HG02610 (cell line): ENCODE measurements at regions not wholly inside any gene's neighbourhood (a gene's known extent, or its start where the extent isn't known, plus 50 kb on each side); places are given as distances from the start of the nearest gene placed in this dataset.

Experiments used
- ATAC-seq: cut with Tn5 transposase; IDR thresholded peaks from one replicate; pipeline ENCODE4 v1.9.1; 2021; ENCODE audit warnings: mild to moderate bottlenecking, moderate library complexity; ENCODE audit not compliant: unreplicated experiment

DNA sequence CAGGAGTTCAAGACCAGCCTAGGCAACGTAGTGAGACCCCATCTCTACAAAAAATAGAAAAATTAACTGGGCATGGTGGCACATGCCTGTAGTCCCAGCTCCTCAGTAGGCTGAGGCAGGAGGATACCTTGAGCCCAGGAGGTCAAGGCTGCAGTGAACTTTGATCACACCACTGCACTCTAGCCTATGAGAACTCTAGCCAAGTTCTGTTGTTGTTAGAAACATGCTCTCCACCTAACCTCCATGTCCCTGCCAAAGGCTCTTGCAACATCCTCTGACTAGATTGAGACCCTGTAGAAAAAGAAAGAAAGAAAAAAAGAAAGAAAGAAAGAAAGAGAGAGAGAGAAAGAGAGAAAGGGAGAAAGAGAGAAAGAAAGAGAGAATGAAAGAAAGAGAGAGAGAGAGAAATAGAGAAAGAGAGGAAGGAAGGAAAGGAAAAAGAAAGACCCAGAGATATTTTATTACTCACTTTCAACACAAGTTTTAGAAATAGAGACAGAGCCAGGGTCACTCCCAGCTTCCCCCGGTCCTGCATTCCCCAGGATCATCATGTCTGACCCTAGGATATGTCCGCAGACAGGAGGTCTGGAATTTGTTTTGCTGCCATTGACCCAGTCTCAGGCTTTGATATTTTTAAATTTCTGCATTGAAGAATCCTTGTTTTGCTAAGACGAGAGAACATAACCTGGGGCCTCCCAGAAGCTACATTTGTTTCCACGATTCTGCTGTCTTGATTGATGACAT lies 376.5 kb upstream of the CDH5 start:
- ATAC-seq: no peak

DNA sequence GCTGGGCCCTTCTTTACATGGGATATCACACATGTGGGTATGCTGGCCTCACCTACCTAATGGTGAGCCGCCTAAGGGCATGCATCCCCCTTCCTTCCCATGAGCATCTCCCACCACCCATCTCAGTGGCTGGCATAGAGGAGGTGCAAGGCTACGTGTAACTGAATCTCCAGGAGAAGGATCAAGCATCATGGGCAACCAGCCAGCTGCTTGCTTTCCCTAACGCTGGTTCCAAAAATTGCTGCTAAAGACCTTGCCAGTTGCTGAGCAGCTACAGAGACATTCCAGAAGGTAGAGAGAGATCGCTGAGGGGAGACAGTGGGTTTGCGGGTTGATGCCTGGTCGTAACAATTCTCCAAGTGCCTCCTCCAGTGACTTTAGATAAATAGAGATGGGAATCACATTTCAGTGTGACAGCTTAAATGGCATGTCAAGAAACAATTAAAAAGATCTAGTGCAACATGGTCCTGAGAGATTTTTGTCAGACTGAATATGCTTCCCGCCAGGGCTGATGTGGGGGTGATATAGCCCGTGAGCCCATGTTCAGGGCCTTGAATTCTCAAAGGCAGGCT lies 378.4 kb upstream of the CDH5 start:
- no peak for ATAC-seq

DNA sequence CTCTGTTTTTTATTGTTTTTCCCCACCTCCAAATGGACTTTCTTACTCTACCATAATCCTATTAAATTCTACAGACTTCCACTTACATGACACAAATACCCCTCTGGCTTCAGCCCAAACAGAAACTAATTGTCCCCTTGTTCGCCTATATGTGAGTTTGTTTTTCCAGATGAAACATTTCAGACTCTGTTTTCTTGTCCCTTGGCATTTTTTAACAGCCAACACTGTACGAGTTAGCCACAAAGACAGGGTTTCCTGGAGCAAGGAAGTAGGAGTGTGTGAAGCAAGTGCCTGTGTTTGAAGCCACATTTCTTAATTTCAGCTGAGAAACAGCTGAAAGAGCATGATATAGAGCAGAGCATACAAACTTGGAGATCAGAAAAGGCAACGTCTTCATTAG lies 382.2 kb upstream of the CDH5 start:
- ATAC-seq: no peak

DNA sequence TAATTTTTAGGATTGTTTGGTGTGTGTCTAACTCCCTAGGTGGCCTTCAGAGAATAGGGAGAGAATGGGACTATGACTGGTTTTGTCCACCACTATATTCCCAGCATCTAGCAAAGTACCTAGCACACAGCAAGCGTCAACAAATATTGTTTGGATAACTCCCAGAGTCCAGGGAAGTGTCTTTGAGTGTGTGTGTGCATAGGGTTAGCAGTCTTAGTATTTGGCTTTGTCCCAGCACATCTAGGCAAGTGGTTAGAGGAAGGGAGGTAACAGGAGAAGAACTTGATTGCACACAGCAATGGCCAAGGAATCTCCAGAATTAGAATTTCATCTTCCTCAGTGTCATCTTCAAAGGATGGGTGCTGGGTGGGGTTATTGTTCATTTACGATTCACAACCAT lies 385.4 kb upstream of the CDH5 start:
- ATAC-seq: no peak

DNA sequence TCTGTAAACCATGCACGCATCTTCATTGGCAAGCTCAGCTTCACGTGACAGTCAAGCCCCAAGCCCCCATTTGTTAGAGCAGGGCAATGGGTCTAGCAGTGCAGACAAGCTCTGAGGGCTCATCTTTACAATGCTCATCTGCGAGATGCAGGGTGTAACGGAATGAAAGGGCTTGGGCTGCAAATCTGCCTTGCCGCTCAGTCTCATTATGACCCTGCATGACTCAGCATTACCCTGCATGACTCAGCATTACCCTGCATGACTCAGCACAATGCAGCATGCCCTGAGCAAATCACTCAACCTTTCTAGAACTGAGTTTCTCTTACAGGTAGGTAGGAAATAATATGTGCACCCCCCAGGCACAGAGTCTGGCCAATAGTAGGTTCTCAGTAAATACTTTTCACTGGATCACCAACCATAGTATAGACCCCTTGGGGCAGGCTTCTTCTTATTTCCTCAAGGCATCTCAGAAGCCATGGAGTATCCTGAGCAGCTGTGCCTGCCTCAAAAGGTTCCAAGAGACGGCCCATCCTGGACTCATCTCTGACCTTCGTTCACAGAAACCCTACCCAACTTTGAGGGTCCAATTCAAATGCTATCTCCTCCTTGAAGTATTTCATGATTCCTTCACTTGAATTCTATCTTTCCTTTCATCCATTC lies 391.3 kb upstream of the CDH5 start:
- peak; percentile 56 for ATAC-seq

DNA sequence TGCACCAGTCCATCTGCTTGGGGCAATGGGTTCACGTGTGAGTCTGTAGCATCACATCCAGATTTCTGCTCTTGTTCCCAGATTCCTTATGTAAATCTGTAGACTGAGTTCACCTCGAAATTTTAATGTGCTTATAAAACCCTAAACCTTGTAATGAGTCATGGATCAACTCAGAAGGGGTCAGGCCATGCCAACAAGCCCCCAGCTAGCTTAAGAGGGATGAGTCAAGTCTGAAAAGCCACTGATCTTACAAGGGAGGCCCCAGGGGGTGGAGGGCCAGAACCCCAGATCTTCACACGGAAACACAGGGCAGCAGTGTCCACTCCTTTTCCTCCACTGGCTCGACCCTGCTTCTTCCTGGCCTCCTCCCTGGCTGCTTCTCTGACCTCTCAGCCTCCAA lies 399.1 kb upstream of the CDH5 start:
- ATAC-seq: no peak

DNA sequence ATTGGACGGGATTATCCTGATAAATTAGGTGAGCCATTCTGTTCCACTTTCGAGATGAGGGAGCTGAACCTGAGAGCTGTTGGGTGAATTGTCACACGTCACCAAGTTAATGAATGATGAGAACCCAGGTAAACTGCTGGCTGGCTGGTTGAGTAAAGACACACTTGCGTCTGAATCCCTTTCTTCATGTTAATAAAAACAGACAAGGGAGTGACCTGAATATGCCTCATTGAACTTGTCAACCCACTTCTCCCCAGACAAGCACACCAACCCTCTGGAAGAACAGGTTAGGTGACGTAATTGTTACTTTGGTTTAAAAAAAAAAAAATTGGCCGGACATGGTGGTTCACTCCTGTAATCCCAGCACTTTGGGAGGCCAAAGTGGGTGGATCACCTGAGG lies 400.9 kb upstream of the CDH5 start:
- no peak for ATAC-seq

DNA sequence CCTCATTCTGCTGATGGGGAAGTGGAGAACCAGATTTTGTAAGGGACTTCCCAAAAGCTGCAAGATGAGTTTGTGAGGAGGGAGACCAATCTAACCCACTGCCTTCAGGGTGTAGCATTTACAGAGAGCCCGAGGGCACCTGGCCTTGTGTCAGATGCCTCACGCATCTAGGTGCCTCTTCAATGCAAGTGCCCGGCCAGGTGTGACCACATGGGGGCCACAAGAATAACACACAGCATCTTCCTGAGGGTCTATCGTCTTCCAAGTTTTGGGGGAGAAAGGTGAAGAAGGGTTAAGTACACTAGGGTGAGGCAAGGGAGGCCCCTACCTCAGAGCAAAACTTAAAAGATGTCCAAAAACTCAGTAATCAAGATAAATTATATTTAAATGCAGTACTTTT lies 401.7 kb upstream of the CDH5 start:
- no peak for ATAC-seq

DNA sequence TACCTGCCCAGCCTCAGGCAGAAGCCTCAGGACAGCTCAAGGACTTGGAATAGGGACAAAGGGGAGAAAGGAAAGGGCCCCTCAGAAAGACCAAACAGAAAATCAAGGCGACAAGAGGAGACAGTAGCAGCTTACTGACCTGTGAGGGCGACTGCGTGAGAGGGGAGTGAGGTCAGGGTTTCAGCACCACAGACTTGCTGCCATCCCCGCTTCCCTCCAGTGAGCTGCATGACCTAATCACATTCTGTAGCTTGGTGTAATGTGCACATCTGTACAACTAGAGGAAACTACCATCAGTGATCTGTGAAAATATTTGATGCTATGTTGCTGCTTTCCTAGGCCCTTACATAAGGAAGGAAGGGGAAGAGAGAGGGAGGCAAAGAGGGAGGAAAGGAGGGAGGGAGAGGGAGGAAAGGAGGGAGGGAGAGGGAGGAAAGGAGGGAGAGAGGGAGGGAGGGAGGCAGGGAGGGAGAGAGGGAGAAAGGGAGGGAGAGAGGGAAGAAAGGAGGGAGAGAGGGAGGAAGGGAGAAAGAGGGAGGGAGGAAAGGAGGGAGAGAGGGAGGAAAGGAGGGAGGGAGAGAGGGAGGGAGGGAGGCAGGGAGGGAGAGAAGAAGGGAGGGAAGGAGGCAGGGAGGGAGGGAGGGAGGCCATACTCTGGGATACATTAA lies 404.9 kb upstream of the CDH5 start:
- ATAC-seq: no peak

DNA sequence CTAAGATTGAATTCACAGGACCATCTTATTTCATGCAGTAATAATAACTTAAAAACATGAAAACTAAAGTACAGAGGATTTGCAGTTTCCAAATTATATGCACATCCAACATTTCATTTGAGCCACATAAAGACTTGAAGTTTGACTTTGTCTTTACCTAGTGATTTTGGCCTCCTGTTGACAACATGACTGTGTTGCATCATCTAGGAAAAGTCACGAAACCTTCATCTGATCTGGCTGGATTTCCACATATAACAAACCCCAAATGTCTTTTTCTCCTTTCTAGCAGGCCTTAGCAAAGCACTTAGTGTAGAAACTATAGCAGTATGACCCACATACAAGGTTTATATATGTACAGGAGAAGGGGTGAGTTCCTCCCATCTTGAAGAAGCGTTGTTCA lies 406.5 kb upstream of the CDH5 start:
- ATAC-seq: no peak

DNA sequence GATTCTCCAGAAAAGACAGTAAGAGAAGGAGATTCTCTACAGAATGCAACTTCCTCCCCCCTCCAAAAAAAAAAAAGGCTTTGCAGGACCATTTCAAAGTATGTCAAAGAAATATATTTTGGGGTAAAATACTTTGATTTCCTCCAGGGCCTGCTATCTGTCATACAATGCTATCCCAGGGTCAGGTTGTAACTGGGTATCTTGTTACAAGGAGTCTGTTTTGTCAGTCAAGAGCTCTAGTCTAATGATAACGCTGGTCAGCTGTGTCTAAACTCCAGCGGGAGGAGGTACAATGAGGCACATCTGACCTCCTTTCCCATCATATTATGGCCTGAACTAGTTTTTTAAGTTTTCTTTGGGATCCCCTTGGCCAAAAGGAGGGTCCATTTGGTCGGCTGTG lies 408.4 kb upstream of the CDH5 start:
- no peak for ATAC-seq

DNA sequence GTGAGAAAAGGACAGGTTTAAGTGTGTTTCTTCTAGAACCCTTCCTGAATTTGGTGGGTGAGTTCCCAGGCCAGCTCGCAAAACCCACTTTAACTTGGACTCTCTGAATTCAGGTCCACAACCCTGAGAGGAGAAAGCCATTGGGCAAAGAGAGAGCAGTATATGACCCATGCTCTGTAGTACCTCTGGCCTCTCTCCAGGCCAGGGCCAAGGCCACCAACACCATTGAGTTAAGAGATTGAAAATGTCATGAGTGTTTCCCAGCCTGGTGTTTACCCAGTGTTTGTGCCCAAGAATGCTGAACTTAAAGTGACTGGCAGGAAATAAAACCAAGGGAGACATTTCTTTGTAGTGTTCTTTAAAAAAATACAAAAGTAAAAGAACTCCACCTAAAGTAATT lies 410.4 kb upstream of the CDH5 start:
- ATAC-seq: no peak

DNA sequence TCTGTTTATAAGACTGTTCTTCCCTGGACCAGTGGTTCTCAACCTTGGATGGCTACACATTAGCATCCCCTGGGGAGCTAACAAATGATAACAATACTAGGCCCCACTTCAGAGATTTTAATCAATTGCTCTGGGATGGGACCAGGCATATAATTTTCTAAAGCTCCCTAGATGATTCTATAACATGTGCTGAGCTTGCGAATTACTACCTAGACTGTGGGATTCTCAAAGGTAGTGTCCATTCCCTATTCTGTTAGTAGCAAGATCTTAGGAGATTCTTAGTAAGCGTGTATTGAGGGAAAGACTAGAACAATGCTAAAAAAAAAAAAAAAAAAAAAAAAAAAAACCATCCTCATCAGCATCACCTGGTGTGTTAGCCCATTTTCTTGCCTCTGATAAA lies 412.0 kb upstream of the CDH5 start:
- no peak for ATAC-seq

DNA sequence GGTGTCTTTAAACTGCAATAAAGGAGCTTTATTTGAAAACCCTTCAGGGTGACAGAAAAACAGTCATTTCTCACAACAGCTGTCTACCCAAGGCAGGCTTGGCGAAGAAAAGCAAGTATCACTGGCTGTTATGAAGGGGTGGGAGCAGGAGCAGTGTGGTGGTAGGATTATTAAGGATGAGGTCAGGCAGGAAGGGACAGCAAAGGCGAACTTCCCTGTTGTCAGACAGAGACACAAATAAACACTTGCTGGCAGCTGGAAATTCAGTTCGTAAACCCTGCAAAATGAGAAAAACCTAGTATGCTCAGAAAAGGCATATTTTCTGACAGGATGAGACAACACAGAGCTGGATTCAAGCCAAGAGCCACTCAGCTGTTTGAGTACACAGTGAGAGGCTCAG lies 416.3 kb upstream of the CDH5 start:
- ATAC-seq: no peak

DNA sequence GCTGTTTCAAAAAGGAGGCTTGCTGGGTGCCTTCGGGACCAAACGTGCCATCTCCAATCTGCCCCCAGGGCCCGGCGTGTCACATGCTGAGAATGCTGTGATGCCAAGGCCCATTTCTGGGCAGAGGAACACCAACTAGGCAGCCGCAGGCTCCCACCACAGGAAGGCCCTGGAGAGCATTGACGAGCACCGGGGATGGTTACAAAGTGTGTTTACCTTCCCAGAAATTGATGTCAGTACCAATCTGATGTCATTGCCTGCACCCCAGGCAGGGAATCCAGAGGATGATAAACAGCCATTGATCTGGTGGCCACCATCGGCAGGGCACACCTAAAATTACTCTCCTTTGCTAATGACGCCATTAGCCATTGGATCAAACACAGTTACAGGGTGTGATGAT lies 418.1 kb upstream of the CDH5 start:
- ATAC-seq: no peak

DNA sequence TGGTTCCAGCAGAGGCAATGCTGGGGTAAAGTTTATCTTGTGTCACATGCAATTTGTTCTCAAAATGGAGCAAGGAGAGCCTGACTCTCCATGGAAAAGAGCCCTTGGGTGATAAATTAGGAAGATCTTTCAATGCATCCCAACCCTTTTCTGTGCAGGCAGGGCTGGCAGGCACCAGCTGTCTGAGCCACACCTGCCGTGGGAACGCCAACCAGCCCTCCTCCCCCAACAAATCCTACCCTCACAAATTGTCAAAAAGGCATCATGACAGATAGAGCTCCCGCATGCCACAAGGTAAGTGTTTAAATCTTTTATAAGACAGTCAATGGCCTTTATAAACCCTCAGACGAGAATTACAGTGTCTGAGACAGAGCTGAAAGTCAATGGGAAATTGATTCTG lies 418.5 kb upstream of the CDH5 start:
- ATAC-seq: no peak

DNA sequence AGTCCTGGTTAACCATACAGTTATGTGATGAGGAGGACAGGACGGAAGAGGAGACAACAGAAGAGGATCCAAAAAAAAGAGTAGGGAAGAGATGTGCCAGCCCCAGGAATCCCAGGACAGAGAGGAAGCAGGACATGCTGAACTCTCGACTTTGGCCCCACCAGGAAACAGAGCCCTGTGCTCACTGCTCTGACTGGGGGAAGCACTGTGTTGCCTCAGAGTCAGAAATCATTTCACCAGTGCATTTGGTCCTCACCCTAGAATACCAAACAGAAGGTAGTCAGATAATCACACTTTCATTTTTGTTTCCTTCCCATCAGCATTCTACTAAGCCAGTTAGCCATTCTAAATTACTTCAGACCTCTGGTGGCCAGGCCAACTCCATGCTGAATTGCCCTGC lies 421.0 kb upstream of the CDH5 start:
- ATAC-seq: no peak

DNA sequence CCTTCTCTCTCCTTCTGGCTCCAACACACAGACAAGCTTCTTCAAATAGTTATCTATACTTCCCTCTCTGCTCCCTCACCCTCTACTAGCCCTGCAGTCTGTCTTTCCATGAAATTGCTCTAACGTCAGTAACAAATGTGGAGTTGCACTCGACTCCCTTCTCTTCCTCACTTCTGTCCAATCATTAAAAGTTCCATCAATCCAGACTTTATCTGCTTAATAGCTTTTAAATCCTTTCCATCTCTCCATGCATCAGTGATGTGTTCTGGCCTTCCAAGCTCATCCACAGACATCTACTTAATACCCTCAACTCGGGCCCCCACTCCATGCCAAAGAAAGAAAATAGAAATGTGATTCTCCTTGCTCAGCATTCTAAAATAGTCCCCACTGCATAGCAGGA lies 422.1 kb upstream of the CDH5 start:
- no peak for ATAC-seq

DNA sequence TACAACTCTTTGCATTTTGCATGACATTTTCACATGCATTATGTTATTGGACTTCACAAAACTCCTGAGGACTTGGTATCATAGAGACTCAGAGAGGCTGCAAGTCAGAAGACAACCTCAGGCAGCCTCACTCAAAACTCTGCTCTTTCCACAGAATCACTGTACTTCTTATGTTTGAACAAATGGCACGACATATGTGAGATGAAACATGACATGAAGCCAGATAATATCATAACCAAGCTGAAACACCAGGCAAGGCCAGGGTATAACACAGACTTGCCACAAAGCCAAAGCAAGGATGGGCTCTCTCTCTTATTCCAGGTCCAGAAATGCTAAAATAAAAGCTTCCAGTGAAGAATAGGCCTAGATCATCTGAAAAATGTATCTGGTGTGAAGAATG lies 425.8 kb upstream of the CDH5 start:
- no peak for ATAC-seq

DNA sequence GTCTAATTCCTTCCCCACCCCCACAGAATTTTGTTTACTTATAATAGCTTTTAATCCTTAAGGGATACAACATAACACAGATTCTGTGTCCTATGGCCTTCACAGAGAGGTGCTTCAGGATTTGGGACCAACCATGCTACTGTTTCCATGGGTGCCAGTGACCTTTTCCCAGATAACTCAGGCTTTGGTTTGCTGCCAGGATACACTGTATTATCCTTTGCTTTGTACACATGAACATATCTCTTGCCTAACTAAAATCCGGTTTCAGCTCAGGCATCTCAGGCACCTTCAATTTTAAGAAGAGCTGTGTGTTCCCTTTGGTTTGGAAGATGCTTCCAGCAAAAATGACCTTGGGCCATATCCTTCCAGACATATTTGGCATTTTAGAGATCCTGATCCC lies 428.4 kb upstream of the CDH5 start:
- ATAC-seq: no peak

DNA sequence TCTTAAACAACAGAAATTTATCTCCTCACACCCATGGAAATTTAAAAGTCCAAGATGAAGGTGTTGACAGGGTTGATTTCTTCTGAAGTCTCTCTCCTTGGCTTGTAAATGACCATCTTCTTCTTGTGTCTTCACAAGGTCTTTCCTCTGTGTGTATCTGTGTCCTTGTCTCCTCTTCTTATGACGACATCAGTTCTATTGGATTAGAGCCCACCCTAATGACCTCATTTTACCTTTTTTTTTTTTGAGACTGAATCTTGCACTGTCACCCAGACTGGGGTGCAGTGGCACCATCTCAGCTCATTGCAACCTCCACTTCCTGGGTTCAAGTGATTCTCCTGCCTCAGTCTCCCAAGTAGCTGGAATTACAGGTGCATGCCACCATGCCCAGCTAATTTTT lies 429.0 kb upstream of the CDH5 start:
- ATAC-seq: no peak

DNA sequence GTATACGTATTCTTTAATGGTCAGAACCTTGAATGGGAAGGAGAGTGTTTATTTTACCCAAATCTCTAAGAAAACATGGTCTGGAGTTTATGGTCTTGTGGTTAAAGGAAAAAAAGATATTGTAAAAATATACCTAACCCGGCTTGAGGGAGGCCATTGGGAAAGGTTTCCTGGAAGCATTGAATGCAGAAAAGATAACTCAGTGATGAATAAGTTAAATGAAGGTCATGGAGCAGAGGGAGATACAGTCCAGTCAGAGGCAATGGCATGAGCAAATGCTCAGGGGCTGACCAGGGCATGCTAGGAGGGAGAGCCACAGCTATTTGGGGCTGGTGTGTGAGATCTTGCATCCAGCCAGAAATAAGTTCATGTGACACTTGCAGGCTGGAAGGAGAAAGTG lies 430.4 kb upstream of the CDH5 start:
- no peak for ATAC-seq
